Epithelial cell of esophagus (primary cell): ENCODE measurements at regions not wholly inside any gene's neighbourhood (a gene's known extent, or its start where the extent isn't known, plus 50 kb on each side); places are given as distances from the start of the nearest gene placed in this dataset.
"Not testable (repeated sequence)": the region's sequence is repeated elsewhere in the genome, so short reads cannot be mapped to it uniquely, and the experiment has no call there.

Experiments
- DNase-seq: peaks from one replicate; pipeline ENCODE4 v3.0.0; 2010; ENCODE audit warnings: low read depth
- H3K4me3 ChIP-seq: 2 replicates; pipeline ENCODE4 v1.5.1; 2011; ENCODE audit warnings: mild to moderate bottlenecking, low read length, control low read depth
- TF ChIP-seq, protein P1 (sequence below): IDR thresholded peaks from 2 replicates; pipeline ENCODE4 v1.5.1; 2011; ENCODE audit warnings: low read depth, mild to moderate bottlenecking, low read length, control low read depth, inconsistent platforms; ENCODE audit not compliant: insufficient read depth; ENCODE audit errors: missing control alignments

- no peak overlapping the region for H3K4me3 ChIP-seq
- DNase-seq = no peak
- TF ChIP-seq, protein P1, sequence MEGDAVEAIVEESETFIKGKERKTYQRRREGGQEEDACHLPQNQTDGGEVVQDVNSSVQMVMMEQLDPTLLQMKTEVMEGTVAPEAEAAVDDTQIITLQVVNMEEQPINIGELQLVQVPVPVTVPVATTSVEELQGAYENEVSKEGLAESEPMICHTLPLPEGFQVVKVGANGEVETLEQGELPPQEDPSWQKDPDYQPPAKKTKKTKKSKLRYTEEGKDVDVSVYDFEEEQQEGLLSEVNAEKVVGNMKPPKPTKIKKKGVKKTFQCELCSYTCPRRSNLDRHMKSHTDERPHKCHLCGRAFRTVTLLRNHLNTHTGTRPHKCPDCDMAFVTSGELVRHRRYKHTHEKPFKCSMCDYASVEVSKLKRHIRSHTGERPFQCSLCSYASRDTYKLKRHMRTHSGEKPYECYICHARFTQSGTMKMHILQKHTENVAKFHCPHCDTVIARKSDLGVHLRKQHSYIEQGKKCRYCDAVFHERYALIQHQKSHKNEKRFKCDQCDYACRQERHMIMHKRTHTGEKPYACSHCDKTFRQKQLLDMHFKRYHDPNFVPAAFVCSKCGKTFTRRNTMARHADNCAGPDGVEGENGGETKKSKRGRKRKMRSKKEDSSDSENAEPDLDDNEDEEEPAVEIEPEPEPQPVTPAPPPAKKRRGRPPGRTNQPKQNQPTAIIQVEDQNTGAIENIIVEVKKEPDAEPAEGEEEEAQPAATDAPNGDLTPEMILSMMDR = no peak
These were observed 216.2 kb upstream of the PRDM1 start for GRCh38 chr6:105869835-105870440.

DNA sequence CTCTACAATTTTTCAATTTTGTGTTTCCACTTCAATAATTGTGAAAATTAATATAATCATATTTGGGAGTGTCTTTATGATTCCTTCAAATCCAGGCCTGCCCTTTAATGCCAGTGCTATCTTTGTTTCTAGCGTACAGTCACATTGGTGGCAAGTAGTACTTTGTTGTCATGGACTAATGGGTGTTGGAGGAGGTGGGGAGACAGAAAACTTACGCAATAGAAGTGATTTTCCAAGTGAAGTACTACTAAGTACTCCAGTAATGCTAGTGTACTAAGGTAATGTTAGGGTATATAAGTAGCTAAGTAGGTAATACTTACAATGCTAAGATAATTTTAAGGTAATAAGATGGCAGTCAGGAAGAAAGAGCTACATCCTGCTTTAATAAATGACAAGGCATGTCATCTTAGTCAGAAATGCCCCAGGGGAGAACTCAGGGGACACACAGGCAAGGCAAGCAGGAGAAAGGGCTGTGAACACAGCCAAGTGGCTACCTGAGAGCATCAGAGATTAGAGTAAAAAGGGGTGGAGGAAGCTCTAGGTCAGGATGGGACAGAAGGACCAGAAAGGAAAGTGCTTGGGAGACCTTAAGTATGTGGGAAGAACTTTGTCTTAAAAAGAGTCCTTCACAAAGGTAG is 217.2 kb upstream of the PRDM1 start:
- DNase-seq = peak; percentile 22
- H3K4me3 ChIP-seq = no peak overlapping the region
- TF ChIP-seq, protein P1 = no peak

GRCh38 chr6:105867821-105868220 is 218.3 kb upstream of the PRDM1 start:
- no peak overlapping the region for H3K4me3 ChIP-seq
- TF ChIP-seq, protein P1 = no peak
- no peak for DNase-seq

DNA sequence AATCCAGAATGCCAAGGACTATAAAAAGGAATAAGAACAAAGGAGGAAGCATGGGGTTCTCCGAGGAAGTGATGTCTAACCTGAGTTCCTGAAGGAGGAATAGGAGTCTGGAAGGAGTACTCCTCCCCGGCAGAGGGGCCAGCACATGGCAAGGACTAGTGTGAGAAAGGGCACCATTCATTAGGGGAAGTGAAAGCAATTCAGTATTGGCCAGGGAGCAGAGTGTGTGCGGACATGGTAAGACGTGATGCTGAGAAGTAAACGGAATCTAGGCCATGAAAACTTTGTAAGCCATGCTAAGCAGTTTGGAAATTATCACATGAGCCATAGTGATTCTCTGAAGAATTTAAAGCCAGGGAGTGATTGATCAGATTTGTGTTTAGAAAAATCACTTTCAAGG is 218.9 kb upstream of the PRDM1 start:
- TF ChIP-seq, protein P1 = no peak
- DNase-seq = no peak

DNA sequence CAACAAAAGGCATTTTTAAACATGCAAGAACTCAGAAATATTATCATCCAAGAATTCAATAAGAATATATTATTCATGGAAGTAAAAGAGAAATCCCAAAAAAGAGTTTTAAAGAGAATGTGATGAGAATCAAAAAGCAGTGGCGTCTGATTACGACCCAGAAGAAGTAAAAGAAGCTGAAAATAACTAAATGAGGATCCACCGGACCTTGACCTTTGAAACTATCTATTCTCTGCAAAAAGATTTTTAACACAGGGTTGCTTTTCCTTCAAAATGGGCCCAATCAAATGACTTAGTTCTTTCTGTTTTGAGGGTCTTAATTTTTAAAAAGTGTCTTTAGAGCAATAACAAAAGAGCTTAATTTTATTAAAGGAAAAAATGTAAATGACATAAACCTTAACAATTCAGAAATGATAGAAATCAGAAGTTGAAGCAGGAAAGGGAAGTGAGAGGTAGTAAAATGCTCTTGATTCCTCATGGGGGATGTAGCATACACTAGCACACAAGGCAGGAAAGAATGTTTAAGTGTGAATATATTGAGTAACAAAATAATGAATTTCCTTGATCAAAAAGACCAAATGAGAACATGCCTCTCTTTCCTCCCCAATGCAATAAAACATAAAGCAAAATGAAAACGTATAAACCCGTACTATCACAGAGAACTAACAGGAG is 223.1 kb upstream of the PRDM1 start:
- TF ChIP-seq, protein P1 = no peak
- no peak for DNase-seq
- H3K4me3 ChIP-seq = no peak overlapping the region

More for the DNA sequence above, 218.9 kb upstream of the PRDM1 start:
- no peak overlapping the region for H3K4me3 ChIP-seq

DNA sequence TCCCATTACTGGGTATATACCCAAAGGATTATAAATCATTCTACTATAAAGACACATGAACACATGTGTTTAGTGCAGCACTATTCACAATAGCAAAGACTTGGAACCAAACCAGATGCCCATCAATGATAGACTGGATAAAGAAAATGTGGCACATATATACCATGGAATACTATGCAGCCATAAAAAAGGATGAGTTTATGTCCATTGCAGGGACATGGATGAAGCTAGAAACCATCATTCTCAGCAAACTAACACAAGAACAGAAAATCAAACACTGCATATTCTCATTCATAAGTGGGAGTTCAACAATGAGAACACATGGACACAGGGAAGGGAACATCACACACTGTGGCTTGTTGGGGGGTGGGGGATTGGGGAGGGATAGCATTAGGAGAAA is 225.2 kb upstream of the PRDM1 start:
- not testable (repeated sequence) for H3K4me3 ChIP-seq, DNase-seq

DNA sequence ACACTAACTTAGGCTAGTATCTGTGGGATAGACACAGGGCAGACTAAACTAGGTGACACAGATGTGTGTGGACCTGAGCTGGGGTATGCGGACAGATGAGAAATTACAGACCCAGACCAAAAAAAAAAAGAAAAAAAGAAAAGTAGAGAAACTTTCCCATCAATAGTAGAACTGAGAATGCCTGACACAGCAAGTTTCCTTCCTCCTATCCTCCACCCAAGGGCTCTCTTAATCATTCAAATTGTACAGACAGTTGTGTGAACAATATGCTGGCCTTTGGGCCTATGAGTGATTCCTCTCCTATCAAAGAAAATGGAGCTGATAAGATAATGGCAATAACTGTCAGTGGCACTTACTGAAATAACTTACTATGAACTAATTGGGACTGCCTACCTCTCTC is 226.7 kb upstream of the PRDM1 start:
- TF ChIP-seq, protein P1 = no peak
- no peak overlapping the region for H3K4me3 ChIP-seq
- DNase-seq = no peak

DNA sequence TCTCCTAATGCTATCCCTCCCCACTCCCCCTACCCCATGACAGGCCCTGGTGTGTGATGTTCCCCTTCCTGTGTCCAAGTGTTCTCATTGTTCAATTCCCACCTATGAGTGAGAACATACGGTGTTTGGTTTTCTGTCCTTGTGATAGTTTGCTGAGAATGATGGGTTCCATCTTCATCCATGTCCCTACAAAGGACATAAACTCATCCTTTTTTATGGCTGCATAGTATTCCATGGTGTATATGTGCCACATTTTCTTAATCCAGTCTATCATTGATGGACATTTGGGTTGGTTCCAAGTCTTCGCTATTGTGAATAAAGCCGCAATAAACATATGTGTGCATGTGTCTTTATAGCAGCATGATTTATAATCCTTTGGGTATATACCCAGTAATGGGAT is 227.5 kb upstream of the PRDM1 start:
- H3K4me3 ChIP-seq, DNase-seq: not testable (repeated sequence)
